ENCODE measurements at regions not wholly inside any gene's neighbourhood (a gene's known extent, or its start where the extent isn't known, plus 50 kb on each side); places are given as distances from the start of the nearest gene placed in this dataset.

DNA sequence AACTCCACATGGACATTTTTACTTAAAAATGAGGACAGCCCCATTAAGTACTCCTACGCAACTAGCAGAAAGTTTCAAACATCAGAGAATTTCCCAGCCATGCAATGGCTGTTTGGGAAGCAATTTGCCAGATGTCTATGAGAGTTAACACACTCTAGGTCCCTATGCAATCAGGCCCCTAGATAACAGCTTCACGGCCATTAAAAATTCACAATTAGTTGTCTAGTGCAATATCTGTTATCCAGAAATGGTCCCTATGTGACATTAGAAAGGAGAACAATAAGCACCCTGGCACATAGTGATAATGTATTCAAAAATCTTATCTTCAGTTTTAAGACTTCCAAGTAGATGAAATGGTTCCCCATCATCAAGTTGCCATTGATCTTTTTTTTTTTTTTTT is 174.3 kb upstream of the NRSN1 start (continued):
- TF ChIP-seq, protein P1, sequence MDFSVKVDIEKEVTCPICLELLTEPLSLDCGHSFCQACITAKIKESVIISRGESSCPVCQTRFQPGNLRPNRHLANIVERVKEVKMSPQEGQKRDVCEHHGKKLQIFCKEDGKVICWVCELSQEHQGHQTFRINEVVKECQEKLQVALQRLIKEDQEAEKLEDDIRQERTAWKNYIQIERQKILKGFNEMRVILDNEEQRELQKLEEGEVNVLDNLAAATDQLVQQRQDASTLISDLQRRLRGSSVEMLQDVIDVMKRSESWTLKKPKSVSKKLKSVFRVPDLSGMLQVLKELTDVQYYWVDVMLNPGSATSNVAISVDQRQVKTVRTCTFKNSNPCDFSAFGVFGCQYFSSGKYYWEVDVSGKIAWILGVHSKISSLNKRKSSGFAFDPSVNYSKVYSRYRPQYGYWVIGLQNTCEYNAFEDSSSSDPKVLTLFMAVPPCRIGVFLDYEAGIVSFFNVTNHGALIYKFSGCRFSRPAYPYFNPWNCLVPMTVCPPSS (IDR thresholded peaks at IDR 0.05) = no peak
- TF ChIP-seq ZNF367 (CRISPR knock-in tag; IDR thresholded peaks at IDR 0.05; ENCODE audit: borderline replicate concordance) = no peak
- TF ChIP-seq, protein P2, sequence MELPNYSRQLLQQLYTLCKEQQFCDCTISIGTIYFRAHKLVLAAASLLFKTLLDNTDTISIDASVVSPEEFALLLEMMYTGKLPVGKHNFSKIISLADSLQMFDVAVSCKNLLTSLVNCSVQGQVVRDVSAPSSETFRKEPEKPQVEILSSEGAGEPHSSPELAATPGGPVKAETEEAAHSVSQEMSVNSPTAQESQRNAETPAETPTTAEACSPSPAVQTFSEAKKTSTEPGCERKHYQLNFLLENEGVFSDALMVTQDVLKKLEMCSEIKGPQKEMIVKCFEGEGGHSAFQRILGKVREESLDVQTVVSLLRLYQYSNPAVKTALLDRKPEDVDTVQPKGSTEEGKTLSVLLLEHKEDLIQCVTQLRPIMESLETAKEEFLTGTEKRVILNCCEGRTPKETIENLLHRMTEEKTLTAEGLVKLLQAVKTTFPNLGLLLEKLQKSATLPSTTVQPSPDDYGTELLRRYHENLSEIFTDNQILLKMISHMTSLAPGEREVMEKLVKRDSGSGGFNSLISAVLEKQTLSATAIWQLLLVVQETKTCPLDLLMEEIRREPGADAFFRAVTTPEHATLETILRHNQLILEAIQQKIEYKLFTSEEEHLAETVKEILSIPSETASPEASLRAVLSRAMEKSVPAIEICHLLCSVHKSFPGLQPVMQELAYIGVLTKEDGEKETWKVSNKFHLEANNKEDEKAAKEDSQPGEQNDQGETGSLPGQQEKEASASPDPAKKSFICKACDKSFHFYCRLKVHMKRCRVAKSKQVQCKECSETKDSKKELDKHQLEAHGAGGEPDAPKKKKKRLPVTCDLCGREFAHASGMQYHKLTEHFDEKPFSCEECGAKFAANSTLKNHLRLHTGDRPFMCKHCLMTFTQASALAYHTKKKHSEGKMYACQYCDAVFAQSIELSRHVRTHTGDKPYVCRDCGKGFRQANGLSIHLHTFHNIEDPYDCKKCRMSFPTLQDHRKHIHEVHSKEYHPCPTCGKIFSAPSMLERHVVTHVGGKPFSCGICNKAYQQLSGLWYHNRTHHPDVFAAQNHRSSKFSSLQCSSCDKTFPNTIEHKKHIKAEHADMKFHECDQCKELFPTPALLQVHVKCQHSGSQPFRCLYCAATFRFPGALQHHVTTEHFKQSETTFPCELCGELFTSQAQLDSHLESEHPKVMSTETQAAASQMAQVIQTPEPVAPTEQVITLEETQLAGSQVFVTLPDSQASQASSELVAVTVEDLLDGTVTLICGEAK (IDR thresholded peaks at IDR 0.05) = no peak
- TF ChIP-seq, protein P2 (CRISPR knock-in tag; IDR thresholded peaks at IDR 0.05) = no peak

Measured in HepG2 (cell line).